ENCODE measurements at regions not wholly inside any gene's neighbourhood (a gene's known extent, or its start where the extent isn't known, plus 50 kb on each side); places are given as distances from the start of the nearest gene placed in this dataset.
"Not testable (repeated sequence)": the region's sequence is repeated elsewhere in the genome, so short reads cannot be mapped to it uniquely, and the experiment has no call there.

- DNase-seq (ENCODE audit: low read depth in 2 of 2), result no peak
These were observed 368.2 kb upstream of the NPVF start for GRCh38 chr7:25596443-25596842.

- no peak for DNase-seq (ENCODE audit: low read depth in 2 of 2)
These were observed 369.7 kb upstream of the NPVF start for GRCh38 chr7:25597946-25598345.

- DNase-seq (ENCODE audit: low read depth in 2 of 2), result no peak
These were observed 370.5 kb upstream of the NPVF start for GRCh38 chr7:25598765-25599164.

- DNase-seq (ENCODE audit: low read depth in 2 of 2), result no peak
These were observed 372.1 kb upstream of the NPVF start for GRCh38 chr7:25600262-25600920.

GRCh38 chr7:25602730-25603426, 374.6 kb upstream of the NPVF start:
- not testable (repeated sequence) for DNase-seq (ENCODE audit: low read depth in 2 of 2)

GRCh38 chr7:25603427-25603740, 375.1 kb upstream of the NPVF start:
- DNase-seq (ENCODE audit: low read depth in 2 of 2), result not testable (repeated sequence)

GRCh38 chr7:25611196-25611595, 382.9 kb upstream of the NPVF start:
- DNase-seq (ENCODE audit: low read depth in 2 of 2), result no peak

GRCh38 chr7:25613912-25614311, 385.6 kb upstream of the NPVF start:
- no peak for DNase-seq (ENCODE audit: low read depth in 2 of 2)

- DNase-seq (ENCODE audit: low read depth in 2 of 2), result no peak
These were observed 386.1 kb upstream of the NPVF start for GRCh38 chr7:25614415-25614814.

GRCh38 chr7:25615003-25615402, 386.7 kb upstream of the NPVF start:
- no peak for DNase-seq (ENCODE audit: low read depth in 2 of 2)

- DNase-seq (ENCODE audit: low read depth in 2 of 2), result no peak
These were observed 387.3 kb upstream of the NPVF start for GRCh38 chr7:25615593-25615992.

- no peak for DNase-seq (ENCODE audit: low read depth in 2 of 2)
These were observed 388.9 kb upstream of the NPVF start for GRCh38 chr7:25617214-25617613.

GRCh38 chr7:25617673-25618072, 389.4 kb upstream of the NPVF start:
- no peak for DNase-seq (ENCODE audit: low read depth in 2 of 2)

GRCh38 chr7:25619381-25619780, 391.1 kb upstream of the NPVF start:
- no peak for DNase-seq (ENCODE audit: low read depth in 2 of 2)

- peak in 1 of 2 donors; percentile 0 for DNase-seq (ENCODE audit: low read depth in 2 of 2)
These were observed 391.9 kb upstream of the NPVF start for GRCh38 chr7:25619963-25620799.

GRCh38 chr7:25621993-25622392, 393.7 kb upstream of the NPVF start:
- DNase-seq (ENCODE audit: low read depth in 2 of 2), result no peak

GRCh38 chr7:25622695-25623094, 394.4 kb upstream of the NPVF start:
- no peak for DNase-seq (ENCODE audit: low read depth in 2 of 2)

GRCh38 chr7:25624051-25624450, 395.8 kb upstream of the NPVF start:
- DNase-seq (ENCODE audit: low read depth in 2 of 2), result no peak

- no peak for DNase-seq (ENCODE audit: low read depth in 2 of 2)
These were observed 396.5 kb upstream of the NPVF start for GRCh38 chr7:25624833-25625232.

GRCh38 chr7:25625306-25625992, 397.2 kb upstream of the NPVF start:
- DNase-seq (ENCODE audit: low read depth in 2 of 2), result no peak

- no peak for DNase-seq (ENCODE audit: low read depth in 2 of 2)
These were observed 398.3 kb upstream of the NPVF start for GRCh38 chr7:25626451-25627131.

GRCh38 chr7:25628446-25628845, 400.2 kb upstream of the NPVF start:
- DNase-seq (ENCODE audit: low read depth in 2 of 2), result no peak

Data from stimulated activated CD8-positive, alpha-beta memory T cell treated with anti-CD3 and anti-CD28 coated beads, Interleukin-7, amount 100 ng/mL, for 1 hour (primary cell).